ENCODE measurements at regions not wholly inside any gene's neighbourhood (a gene's known extent, or its start where the extent isn't known, plus 50 kb on each side); places are given as distances from the start of the nearest gene placed in this dataset.

GRCh38 chr2:16067444-16067843, 127.1 kb downstream of the MYCN start (continued):
- TF ChIP-seq GABPA (IDR thresholded peaks at IDR 0.05; ENCODE audit: borderline replicate concordance, insufficient read depth, low read length) (no peak), SRF (IDR thresholded peaks at IDR 0.05; ENCODE audit: low read depth, low read length) (no peak)

Data from H1 (cell line).